DMS114 treated with DMSO at 0.1 percent for 48 hours (cell line): ENCODE measurements at regions not wholly inside any gene's neighbourhood (a gene's known extent, or its start where the extent isn't known, plus 50 kb on each side); places are given as distances from the start of the nearest gene placed in this dataset.
"Not testable (repeated sequence)": the region's sequence is repeated elsewhere in the genome, so short reads cannot be mapped to it uniquely, and the experiment has no call there.

ENCODE experiments used
- DNase-seq: peaks from one replicate; lab custom pipeline; 2025; ENCODE audit not compliant: unreplicated experiment; lab: John Stamatoyannopoulos, UW

GRCh38 chr2:67616749-67617148, 219.6 kb downstream of the ETAA1 start:
- DNase-seq = no peak

GRCh38 chr2:67619204-67619603, 222.1 kb downstream of the ETAA1 start:
- DNase-seq = no peak

- DNase-seq = not testable (repeated sequence)
Observed at GRCh38 chr2:67623741-67624140, 226.6 kb downstream of the ETAA1 start.

GRCh38 chr2:67625178-67625577, 228.0 kb downstream of the ETAA1 start:
- DNase-seq = no peak

- DNase-seq = no peak
Observed at GRCh38 chr2:67625690-67626475, 228.8 kb downstream of the ETAA1 start.

GRCh38 chr2:67626656-67627055, 229.5 kb downstream of the ETAA1 start:
- DNase-seq = no peak

GRCh38 chr2:67627456-67628207, 230.5 kb downstream of the ETAA1 start:
- DNase-seq = no peak

- DNase-seq = no peak
Observed at GRCh38 chr2:67628892-67629291, 231.8 kb downstream of the ETAA1 start.

- no peak for DNase-seq
Observed at GRCh38 chr2:67631483-67631882, 234.3 kb downstream of the ETAA1 start.

GRCh38 chr2:67633212-67633856, 236.2 kb downstream of the ETAA1 start:
- DNase-seq = no peak

GRCh38 chr2:67638146-67638545, 241.0 kb downstream of the ETAA1 start:
- no peak for DNase-seq

- DNase-seq = no peak
Observed at GRCh38 chr2:67641312-67642045, 244.3 kb downstream of the ETAA1 start.

- no peak for DNase-seq
Observed at GRCh38 chr2:67642046-67642382, 244.9 kb downstream of the ETAA1 start.

GRCh38 chr2:67642961-67643360, 245.8 kb downstream of the ETAA1 start:
- no peak for DNase-seq

GRCh38 chr2:67645280-67646138, 248.4 kb downstream of the ETAA1 start:
- DNase-seq = no peak

- DNase-seq = no peak
Observed at GRCh38 chr2:67646714-67647333, 249.7 kb downstream of the ETAA1 start.

GRCh38 chr2:67649331-67650261, 252.5 kb downstream of the ETAA1 start:
- no peak for DNase-seq

GRCh38 chr2:67650291-67651133, 253.4 kb downstream of the ETAA1 start:
- peak; percentile 9 for DNase-seq
